HG02763 (cell line): ENCODE measurements at regions not wholly inside any gene's neighbourhood (a gene's known extent, or its start where the extent isn't known, plus 50 kb on each side); places are given as distances from the start of the nearest gene placed in this dataset.
"Not testable (repeated sequence)": the region's sequence is repeated elsewhere in the genome, so short reads cannot be mapped to it uniquely, and the experiment has no call there.

Experiments used
- ATAC-seq: cut with Tn5 transposase; IDR thresholded peaks from one replicate; pipeline ENCODE4 v1.9.1; 2021; ENCODE audit warnings: mild to moderate bottlenecking, moderate library complexity; ENCODE audit not compliant: unreplicated experiment

GRCh38 chr11:110850846-110851245, 138.6 kb upstream of the ARHGAP20 start:
- no peak for ATAC-seq

GRCh38 chr11:110843053-110843452, 130.8 kb upstream of the ARHGAP20 start:
- ATAC-seq = not testable (repeated sequence)

- no peak for ATAC-seq
Measured at GRCh38 chr11:110838808-110839207, 126.6 kb upstream of the ARHGAP20 start.

GRCh38 chr11:110837603-110838002, 125.4 kb upstream of the ARHGAP20 start:
- no peak for ATAC-seq

GRCh38 chr11:110835106-110835505, 122.9 kb upstream of the ARHGAP20 start:
- no peak for ATAC-seq

GRCh38 chr11:110833033-110833484, 120.8 kb upstream of the ARHGAP20 start:
- no peak for ATAC-seq

- no peak for ATAC-seq
Measured at GRCh38 chr11:110832539-110832938, 120.3 kb upstream of the ARHGAP20 start.

- ATAC-seq = no peak
Measured at GRCh38 chr11:110832080-110832479, 119.8 kb upstream of the ARHGAP20 start.

- no peak for ATAC-seq
Measured at GRCh38 chr11:110830747-110831146, 118.5 kb upstream of the ARHGAP20 start.

GRCh38 chr11:110830344-110830743, 118.1 kb upstream of the ARHGAP20 start:
- no peak for ATAC-seq

GRCh38 chr11:110829873-110830272, 117.6 kb upstream of the ARHGAP20 start:
- ATAC-seq = no peak

GRCh38 chr11:110828086-110828485, 115.8 kb upstream of the ARHGAP20 start:
- no peak for ATAC-seq

- ATAC-seq = no peak
Measured at GRCh38 chr11:110827276-110827675, 115.0 kb upstream of the ARHGAP20 start.

- no peak for ATAC-seq
Measured at GRCh38 chr11:110824912-110825620, 112.8 kb upstream of the ARHGAP20 start.

- ATAC-seq = no peak
Measured at GRCh38 chr11:110818032-110818687, 105.9 kb upstream of the ARHGAP20 start.

GRCh38 chr11:110812086-110812733, 100.0 kb upstream of the ARHGAP20 start:
- no peak for ATAC-seq

- ATAC-seq = no peak
Measured at GRCh38 chr11:110809417-110810199, 97.4 kb upstream of the ARHGAP20 start.

GRCh38 chr11:110808248-110808647, 96.0 kb upstream of the ARHGAP20 start:
- no peak for ATAC-seq

GRCh38 chr11:110807801-110808200, 95.6 kb upstream of the ARHGAP20 start:
- ATAC-seq = no peak

- no peak for ATAC-seq
Measured at GRCh38 chr11:110805756-110806155, 93.5 kb upstream of the ARHGAP20 start.

GRCh38 chr11:110802162-110802561, 89.9 kb upstream of the ARHGAP20 start:
- ATAC-seq = no peak
